GM18870 (cell line): ENCODE measurements at regions not wholly inside any gene's neighbourhood (a gene's known extent, or its start where the extent isn't known, plus 50 kb on each side); places are given as distances from the start of the nearest gene placed in this dataset.
"Not testable (repeated sequence)": the region's sequence is repeated elsewhere in the genome, so short reads cannot be mapped to it uniquely, and the experiment has no call there.

ENCODE experiments used
- ATAC-seq: cut with Tn5 transposase; IDR thresholded peaks from one replicate; pipeline ENCODE4 v1.9.1; 2021; ENCODE audit warnings: moderate library complexity; ENCODE audit not compliant: unreplicated experiment

- ATAC-seq = no peak
Observed at GRCh38 chr17:72385475-72385874, 264.7 kb downstream of the SOX9 start.

- ATAC-seq = not testable (repeated sequence)
Observed at GRCh38 chr17:72386173-72386572, 265.4 kb downstream of the SOX9 start.

- no peak for ATAC-seq
Observed at GRCh38 chr17:72386619-72387237, 265.9 kb downstream of the SOX9 start.

GRCh38 chr17:72387487-72387886 is 266.7 kb downstream of the SOX9 start:
- ATAC-seq = no peak

GRCh38 chr17:72387969-72388368 is 267.1 kb downstream of the SOX9 start:
- ATAC-seq = no peak

- ATAC-seq = peak; percentile 49
Observed at GRCh38 chr17:72388765-72389473, 268.1 kb downstream of the SOX9 start.

GRCh38 chr17:72390675-72391508 is 270.1 kb downstream of the SOX9 start:
- ATAC-seq = no peak

- no peak for ATAC-seq
Observed at GRCh38 chr17:72392056-72393010, 271.5 kb downstream of the SOX9 start.

- ATAC-seq = no peak
Observed at GRCh38 chr17:72393553-72393952, 272.7 kb downstream of the SOX9 start.

GRCh38 chr17:72394531-72394930 is 273.7 kb downstream of the SOX9 start:
- no peak for ATAC-seq

- no peak for ATAC-seq
Observed at GRCh38 chr17:72396121-72396520, 275.3 kb downstream of the SOX9 start.

- no peak for ATAC-seq
Observed at GRCh38 chr17:72397223-72397667, 276.4 kb downstream of the SOX9 start.

GRCh38 chr17:72397687-72398086 is 276.9 kb downstream of the SOX9 start:
- no peak for ATAC-seq

- ATAC-seq = no peak
Observed at GRCh38 chr17:72399023-72399607, 278.3 kb downstream of the SOX9 start.

GRCh38 chr17:72399608-72400487 is 279.0 kb downstream of the SOX9 start:
- ATAC-seq = no peak

- no peak for ATAC-seq
Observed at GRCh38 chr17:72400488-72400827, 279.6 kb downstream of the SOX9 start.

- no peak for ATAC-seq
Observed at GRCh38 chr17:72400863-72401262, 280.0 kb downstream of the SOX9 start.

GRCh38 chr17:72401883-72402726 is 281.3 kb downstream of the SOX9 start:
- ATAC-seq = no peak
